ENCODE measurements at regions not wholly inside any gene's neighbourhood (a gene's known extent, or its start where the extent isn't known, plus 50 kb on each side); places are given as distances from the start of the nearest gene placed in this dataset.

- H3K27me3 ChIP-seq, result no peaks in the 10 kb centered on the region
- intact Hi-C loops (cut with DNase I), result no loop called here
- DNase-seq (no peak), ATAC-seq (no peak)
- H3K27ac ChIP-seq, result no peak overlapping the region
- peaks cover 0 to 8% (median 0%) of the 10 kb centered on the region in 12 donors for H3K4me1 ChIP-seq
- H3K36me3 ChIP-seq, result no peaks in the 10 kb centered on the region
- TF ChIP-seq POLR2A (IDR thresholded peaks at IDR 0.05) (no peak), CTCF (IDR thresholded peaks at IDR 0.05) (no peak)
- WGBS, 4 donors, result 89 to 95% (median 92%) methylated on average over 2 of the region's 2 CpGs
- no peak overlapping the region for H3K4me3 ChIP-seq
- H3K9me3 ChIP-seq, result peaks cover 0 to 33% (median 6%) of the 10 kb centered on the region in 12 donors
Observed at GRCh38 chr2:12895017-12895416, 178.3 kb downstream of the TRIB2 start.

GRCh38 chr2:12896318-12896982 lies 179.7 kb downstream of the TRIB2 start:
- ATAC-seq (no peak), DNase-seq (no peak)
- no peaks in the 10 kb centered on the region for H3K27me3 ChIP-seq
- no peak overlapping the region for H3K4me3 ChIP-seq
- H3K36me3 ChIP-seq, result no peaks in the 10 kb centered on the region
- TF ChIP-seq CTCF (IDR thresholded peaks at IDR 0.05), result no peak
- no peak for TF ChIP-seq POLR2A (IDR thresholded peaks at IDR 0.05)
- peaks cover 0 to 8% (median 0%) of the 10 kb centered on the region in 12 donors for H3K4me1 ChIP-seq
- peaks cover 0 to 33% (median 6%) of the 10 kb centered on the region in 12 donors for H3K9me3 ChIP-seq
- intact Hi-C loops (cut with DNase I), result no loop called here
- peak overlapping the region in 2 of 12 donors; percentile 37 to 48 for H3K27ac ChIP-seq
- 80 to 87% (median 84%) methylated on average over 4 of the region's 4 CpGs for WGBS, 4 donors

GRCh38 chr2:12897181-12897580 lies 180.4 kb downstream of the TRIB2 start:
- DNase-seq (no peak), ATAC-seq (no peak)
- Histone ChIP-seq H3K4me1 (peaks cover 0 to 8% (median 0%) of the 10 kb centered on the region in 12 donors), H3K27me3 (no peaks in the 10 kb centered on the region), H3K27ac (peak overlapping the region in 2 of 12 donors; percentile 37 to 48), H3K36me3 (no peaks in the 10 kb centered on the region), H3K4me3 (no peak overlapping the region), H3K9me3 (peaks cover 0 to 26% (median under 1%) of the 10 kb centered on the region in 12 donors)
- 61 to 75% (median 71%) methylated on average over 1 of the region's 1 CpG for WGBS, 4 donors
- intact Hi-C loops (cut with DNase I), result no loop called here
- TF ChIP-seq POLR2A (IDR thresholded peaks at IDR 0.05) (no peak), CTCF (IDR thresholded peaks at IDR 0.05) (no peak)

GRCh38 chr2:12903272-12903671 lies 186.5 kb downstream of the TRIB2 start:
- WGBS, 4 donors, result 76 to 86% (median 79%) methylated on average over 2 of the region's 2 CpGs
- no peaks in the 10 kb centered on the region for H3K9me3 ChIP-seq
- H3K4me3 ChIP-seq, result no peak overlapping the region
- H3K27me3 ChIP-seq, result no peaks in the 10 kb centered on the region
- peak in 1 of 4 donors; percentile 26 for ATAC-seq
- no peak overlapping the region for H3K27ac ChIP-seq
- H3K4me1 ChIP-seq, result peaks cover 0 to 9% (median 2%) of the 10 kb centered on the region in 12 donors
- no peak for TF ChIP-seq POLR2A (IDR thresholded peaks at IDR 0.05)
- no peak for TF ChIP-seq CTCF (IDR thresholded peaks at IDR 0.05)
- DNase-seq, result no peak
- H3K36me3 ChIP-seq, result no peaks in the 10 kb centered on the region
- intact Hi-C loops (cut with DNase I), result no loop called here

All from heart left ventricle (tissue), 16 donors.